GM12878 (cell line): ENCODE measurements at regions not wholly inside any gene's neighbourhood (a gene's known extent, or its start where the extent isn't known, plus 50 kb on each side); places are given as distances from the start of the nearest gene placed in this dataset.

ENCODE experiments used
- ATAC-seq: fragments of 200-7000 bp; cut with Tn5 transposase; 3 replicates; pipeline ENCODE4 v1.9.1; 2020; ENCODE audit warnings: mild to moderate bottlenecking, moderate library complexity
- BruUV-seq: library from RNA; stranded (reverse); fragments of 400-500 nt; replicated peaks from 2 replicates; lab custom pipeline; 2021; lab: Mats Ljungman, UMichigan
- CTCF ChIA-PET: fragments of 300-600 bp; sonication (Branson Sonifier 250); formaldehyde crosslinking; extraction: SDS; loops from one replicate; lab custom pipeline; 2021; ENCODE audit warnings: inconsistent platforms; lab: Yijun Ruan, JAX
- POLR2A ChIA-PET: fragments of 350-600 bp; formaldehyde crosslinking; extraction: SDS; loops from one replicate; lab custom pipeline; 2021; ENCODE audit warnings: inconsistent platforms; lab: Charles Lee
- RAD21 ChIA-PET: fragments of 300-600 bp; sonication (Branson Sonifier 250); formaldehyde crosslinking; loops from one replicate; lab custom pipeline; 2023; ENCODE audit warnings: antibody characterized with exemption; ENCODE audit not compliant: unreplicated experiment; lab: Charles Lee
- SMC1A ChIA-PET: fragments of 300-600 bp; sonication (Branson Sonifier 250); formaldehyde crosslinking; loops from one replicate; lab custom pipeline; 2023; ENCODE audit not compliant: unreplicated experiment, uncharacterized antibody; lab: Charles Lee
- DNase-seq: peaks from one replicate; pipeline ENCODE4 v3.0.0-alpha.2; 2011; ENCODE audit warnings: low read depth, low spot score
- FAIRE-seq: peaks from 3 replicates; lab custom pipeline; 2011; peaks lifted over from hg19 to GRCh38; lab: Jason Lieb, UNC
- H2AFZ ChIP-seq: 2 replicates; pipeline ENCODE4 v1.6.0; 2011; ENCODE audit warnings: low read depth, low read length, control low read depth; ENCODE audit not compliant: control insufficient read depth
- H3K27ac ChIP-seq: 2 replicates; pipeline ENCODE4 v1.5.1; 2011; ENCODE audit warnings: control low read depth; ENCODE audit not compliant: control insufficient read depth, insufficient read depth
- H3K27me3 ChIP-seq, 2 experiments: replicated peaks in 1 of 2; 2 replicates each; pipeline versions ENCODE4 v1.6.0 to v1.6.1; 2011; ENCODE audit warnings: low read length in 1 of 2; ENCODE audit not compliant: control insufficient read depth in 2 of 2, insufficient read depth in 2 of 2
- H3K36me3 ChIP-seq, 2 experiments: 2 replicates each; pipeline ENCODE4 v1.5.1; 2011; ENCODE audit warnings: low read length in 1 of 2; ENCODE audit not compliant: control insufficient read depth in 2 of 2, insufficient read depth in 2 of 2
- H3K4me1 ChIP-seq: 2 replicates; pipeline ENCODE4 v1.6.1; 2011; ENCODE audit warnings: mild to moderate bottlenecking, low read length, moderate library complexity, mixed read lengths; ENCODE audit not compliant: control insufficient read depth, insufficient read depth
- H3K4me2 ChIP-seq: 2 replicates; pipeline ENCODE4 v1.6.0; 2011; ENCODE audit warnings: control low read depth; ENCODE audit not compliant: control insufficient read depth, insufficient read depth
- H3K4me3 ChIP-seq: fragments of 200-600 bp; sonication (generic); 2 replicates; pipeline ENCODE4 v1.5.1; 2016
- H3K79me2 ChIP-seq: 2 replicates; pipeline ENCODE4 v1.6.0; 2011; ENCODE audit warnings: low read length; ENCODE audit not compliant: control insufficient read depth, insufficient read depth
- H3K9ac ChIP-seq: 2 replicates; pipeline ENCODE4 v1.8.0; 2011; ENCODE audit warnings: low read length, control low read depth, mixed read lengths; ENCODE audit not compliant: control insufficient read depth, insufficient read depth
- H3K9me3 ChIP-seq: replicated peaks from 3 replicates; pipeline ENCODE4 v1.5.1; 2011; ENCODE audit warnings: mild to moderate bottlenecking, low read length; ENCODE audit not compliant: control insufficient read depth, insufficient read depth
- H4K20me1 ChIP-seq: 2 replicates; pipeline ENCODE4 v1.6.0; 2011; ENCODE audit not compliant: control insufficient read depth, insufficient read depth
- FOXK2 ChIP-seq: fragments of 450-650 bp; IDR thresholded peaks from 2 replicates; pipeline ENCODE4 v1.6.1; 2017; ENCODE audit warnings: mild to moderate bottlenecking, moderate library complexity
- PML ChIP-seq: IDR thresholded peaks from 2 replicates; pipeline ENCODE4 v1.6.1; 2012; ENCODE audit warnings: low read length, inconsistent platforms
- SREBF2 ChIP-seq: IDR thresholded peaks from 2 replicates; pipeline ENCODE4 v1.6.1; 2012; ENCODE audit warnings: mild to moderate bottlenecking, low read length
- STAT1 ChIP-seq: fragments of 450-650 bp; conservative IDR thresholded peaks from 2 replicates; pipeline ENCODE4 v1.6.1; 2014; ENCODE audit warnings: antibody characterized with exemption, mild to moderate bottlenecking
- ZNF384 ChIP-seq: IDR thresholded peaks from 2 replicates; pipeline ENCODE4 v1.6.1; 2012; ENCODE audit warnings: low read depth, mild to moderate bottlenecking, low read length, improper control_type of control experiment, borderline replicate concordance
- WGBS: methylation state at CpG from one replicate; pipeline ENCODE4 v1.1.6; 2016; ENCODE audit warnings: low lambda C conversion rate; ENCODE audit not compliant: insufficient replicate concordance, insufficient coverage; ENCODE audit errors: missing lambda C conversion rate; 5-methylcytosine and 5-hydroxymethylcytosine counted together
- in situ Hi-C: fragments of 300-500 bp; cut with MboI; formaldehyde crosslinking; loops from 9 replicates; pipeline ENCODE4 v1.14.3; 2018; ENCODE audit warnings: mixed read lengths
- intact Hi-C: fragments of 100-400 bp; cut with micrococcal nuclease; formaldehyde crosslinking; loops from one replicate; pipeline ENCODE4 v1.14.2; 2022; ENCODE audit not compliant: unreplicated experiment
- TF ChIP-seq, protein P1 (sequence below): fragments of 450-650 bp; formaldehyde crosslinking; IDR thresholded peaks from 2 replicates; pipeline ENCODE4 v1.4.0; 2020; ENCODE audit warnings: mild to moderate bottlenecking, moderate library complexity
- TF ChIP-seq, protein P2 (sequence below): IDR thresholded peaks from 2 replicates; pipeline ENCODE4 v1.6.1; 2012; ENCODE audit warnings: low read depth, low read length, improper control_type of control experiment
- TF ChIP-seq, protein P3 (sequence below): IDR thresholded peaks from 2 replicates; pipeline ENCODE4 v1.6.1; 2011; ENCODE audit warnings: low read depth, low read length, improper control_type of control experiment, borderline replicate concordance

DNA sequence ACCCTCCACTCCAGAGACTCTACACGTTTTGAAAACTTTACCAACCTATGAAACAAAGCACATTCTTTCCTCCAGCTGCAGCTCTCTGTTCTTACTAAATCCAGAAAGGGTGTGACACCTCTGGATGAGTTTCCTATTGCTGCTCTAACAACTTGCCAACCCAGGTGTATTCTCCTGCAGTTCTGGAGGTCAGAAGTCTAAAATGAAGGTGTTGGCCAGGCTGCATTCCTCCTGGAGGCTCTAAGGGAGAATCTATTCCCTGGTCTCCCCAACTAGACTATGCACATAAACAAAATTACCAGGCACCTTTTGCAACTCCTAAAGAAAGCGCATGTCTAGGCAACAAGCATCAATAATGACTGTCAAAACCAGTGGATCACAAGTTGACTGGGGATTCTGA lies 128.8 kb downstream of the NUFIP1 start (continued):
- TF ChIP-seq, protein P1, sequence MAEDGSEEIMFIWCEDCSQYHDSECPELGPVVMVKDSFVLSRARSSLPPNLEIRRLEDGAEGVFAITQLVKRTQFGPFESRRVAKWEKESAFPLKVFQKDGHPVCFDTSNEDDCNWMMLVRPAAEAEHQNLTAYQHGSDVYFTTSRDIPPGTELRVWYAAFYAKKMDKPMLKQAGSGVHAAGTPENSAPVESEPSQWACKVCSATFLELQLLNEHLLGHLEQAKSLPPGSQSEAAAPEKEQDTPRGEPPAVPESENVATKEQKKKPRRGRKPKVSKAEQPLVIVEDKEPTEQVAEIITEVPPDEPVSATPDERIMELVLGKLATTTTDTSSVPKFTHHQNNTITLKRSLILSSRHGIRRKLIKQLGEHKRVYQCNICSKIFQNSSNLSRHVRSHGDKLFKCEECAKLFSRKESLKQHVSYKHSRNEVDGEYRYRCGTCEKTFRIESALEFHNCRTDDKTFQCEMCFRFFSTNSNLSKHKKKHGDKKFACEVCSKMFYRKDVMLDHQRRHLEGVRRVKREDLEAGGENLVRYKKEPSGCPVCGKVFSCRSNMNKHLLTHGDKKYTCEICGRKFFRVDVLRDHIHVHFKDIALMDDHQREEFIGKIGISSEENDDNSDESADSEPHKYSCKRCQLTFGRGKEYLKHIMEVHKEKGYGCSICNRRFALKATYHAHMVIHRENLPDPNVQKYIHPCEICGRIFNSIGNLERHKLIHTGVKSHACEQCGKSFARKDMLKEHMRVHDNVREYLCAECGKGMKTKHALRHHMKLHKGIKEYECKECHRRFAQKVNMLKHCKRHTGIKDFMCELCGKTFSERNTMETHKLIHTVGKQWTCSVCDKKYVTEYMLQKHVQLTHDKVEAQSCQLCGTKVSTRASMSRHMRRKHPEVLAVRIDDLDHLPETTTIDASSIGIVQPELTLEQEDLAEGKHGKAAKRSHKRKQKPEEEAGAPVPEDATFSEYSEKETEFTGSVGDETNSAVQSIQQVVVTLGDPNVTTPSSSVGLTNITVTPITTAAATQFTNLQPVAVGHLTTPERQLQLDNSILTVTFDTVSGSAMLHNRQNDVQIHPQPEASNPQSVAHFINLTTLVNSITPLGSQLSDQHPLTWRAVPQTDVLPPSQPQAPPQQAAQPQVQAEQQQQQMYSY (CRISPR knock-in tag), result no peak
- TF ChIP-seq, protein P2, sequence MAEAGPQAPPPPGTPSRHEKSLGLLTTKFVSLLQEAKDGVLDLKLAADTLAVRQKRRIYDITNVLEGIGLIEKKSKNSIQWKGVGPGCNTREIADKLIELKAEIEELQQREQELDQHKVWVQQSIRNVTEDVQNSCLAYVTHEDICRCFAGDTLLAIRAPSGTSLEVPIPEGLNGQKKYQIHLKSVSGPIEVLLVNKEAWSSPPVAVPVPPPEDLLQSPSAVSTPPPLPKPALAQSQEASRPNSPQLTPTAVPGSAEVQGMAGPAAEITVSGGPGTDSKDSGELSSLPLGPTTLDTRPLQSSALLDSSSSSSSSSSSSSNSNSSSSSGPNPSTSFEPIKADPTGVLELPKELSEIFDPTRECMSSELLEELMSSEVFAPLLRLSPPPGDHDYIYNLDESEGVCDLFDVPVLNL, result no peak
- TF ChIP-seq, protein P3, sequence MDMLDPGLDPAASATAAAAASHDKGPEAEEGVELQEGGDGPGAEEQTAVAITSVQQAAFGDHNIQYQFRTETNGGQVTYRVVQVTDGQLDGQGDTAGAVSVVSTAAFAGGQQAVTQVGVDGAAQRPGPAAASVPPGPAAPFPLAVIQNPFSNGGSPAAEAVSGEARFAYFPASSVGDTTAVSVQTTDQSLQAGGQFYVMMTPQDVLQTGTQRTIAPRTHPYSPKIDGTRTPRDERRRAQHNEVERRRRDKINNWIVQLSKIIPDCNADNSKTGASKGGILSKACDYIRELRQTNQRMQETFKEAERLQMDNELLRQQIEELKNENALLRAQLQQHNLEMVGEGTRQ, result no peak
- TF ChIP-seq STAT1, result no peak
- TF ChIP-seq, all 136 proteins: peak for 0

DNA sequence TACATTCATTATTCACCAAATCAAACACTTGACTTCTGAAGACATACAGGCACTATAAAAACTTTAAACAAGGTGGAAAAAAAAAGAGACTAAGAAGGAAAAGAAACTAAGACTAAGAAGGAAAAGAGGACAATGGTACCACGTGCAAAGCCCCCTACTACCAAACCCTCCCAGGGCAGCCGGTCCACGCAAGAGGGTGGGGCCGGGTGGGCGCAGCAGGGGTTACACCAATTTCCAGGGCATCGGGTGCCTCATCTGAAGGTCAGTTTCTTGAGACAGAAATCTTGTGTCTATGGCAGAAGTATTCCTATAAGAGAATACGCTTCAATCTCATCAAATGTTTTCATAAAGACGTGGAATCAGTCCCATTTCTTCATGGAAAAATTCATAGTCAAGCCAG lies 131.5 kb downstream of the NUFIP1 start:
- no TSS peak for BruUV-seq
- ChIA-PET POLR2A (no interaction called here), RAD21 (no interaction called here), SMC1A (no interaction called here), CTCF (interaction anchor here (0.5 to 1.4 kb wide), 2 partner anchors 11 to 387 kb away, joined by 3 read pairs; no protein-coding TSS in a partner anchor)
- Histone ChIP-seq H3K9ac (no peak overlapping the region), H3K4me2 (no peak overlapping the region), H3K4me1 (no peaks in the 10 kb centered on the region), H3K79me2 (no peaks in the 10 kb centered on the region), H2AFZ (no peak overlapping the region), H3K27me3 (peaks cover 0 to 4% of the 10 kb centered on the region in 2 experiments; a peak in 3 of 4 replicates), H3K4me3 (no peak overlapping the region), H3K27ac (no peak overlapping the region), H3K9me3 (no peaks in the 10 kb centered on the region), H3K36me3 (no peaks in the 10 kb centered on the region), H4K20me1 (no peaks in the 10 kb centered on the region)
- WGBS, result 34% methylated on average over 8 of the region's 8 CpGs
- no peak for DNase-seq
- ATAC-seq, result no peak
- TF ChIP-seq FOXK2, result no peak
- TF ChIP-seq SREBF2, result no peak
- TF ChIP-seq PML, result no peak
- no peak for TF ChIP-seq ZNF384
- in situ Hi-C loops (no loop called here), intact Hi-C loops (no loop called here)
- no peak for FAIRE-seq
